ENCODE measurements at regions not wholly inside any gene's neighbourhood (a gene's known extent, or its start where the extent isn't known, plus 50 kb on each side); places are given as distances from the start of the nearest gene placed in this dataset.

DNA sequence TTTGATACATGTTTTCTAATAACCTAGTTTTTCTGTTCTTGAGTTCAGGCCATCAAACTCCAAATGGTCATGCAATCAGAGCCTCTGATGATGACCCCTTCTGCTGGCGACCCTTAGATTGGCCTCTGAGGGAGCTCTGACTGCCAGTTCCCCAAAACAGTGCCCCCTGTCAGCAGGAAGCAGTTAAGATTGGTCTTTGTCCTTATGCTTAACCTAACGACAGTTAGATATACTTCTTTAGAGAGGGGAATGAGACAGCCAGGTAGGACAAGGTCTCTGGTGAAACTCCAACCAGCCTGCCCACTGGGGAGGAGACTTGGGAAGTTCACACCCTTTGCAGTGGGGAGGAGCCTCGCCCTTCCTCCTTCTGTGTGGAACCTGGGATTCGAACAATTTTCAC is 390.4 kb upstream of the KIF2A start:
- DNase-seq (ENCODE audit: extremely low read depth in 1 of 11, low read depth in 9 of 11, low spot score in 4 of 11): no peak

DNA sequence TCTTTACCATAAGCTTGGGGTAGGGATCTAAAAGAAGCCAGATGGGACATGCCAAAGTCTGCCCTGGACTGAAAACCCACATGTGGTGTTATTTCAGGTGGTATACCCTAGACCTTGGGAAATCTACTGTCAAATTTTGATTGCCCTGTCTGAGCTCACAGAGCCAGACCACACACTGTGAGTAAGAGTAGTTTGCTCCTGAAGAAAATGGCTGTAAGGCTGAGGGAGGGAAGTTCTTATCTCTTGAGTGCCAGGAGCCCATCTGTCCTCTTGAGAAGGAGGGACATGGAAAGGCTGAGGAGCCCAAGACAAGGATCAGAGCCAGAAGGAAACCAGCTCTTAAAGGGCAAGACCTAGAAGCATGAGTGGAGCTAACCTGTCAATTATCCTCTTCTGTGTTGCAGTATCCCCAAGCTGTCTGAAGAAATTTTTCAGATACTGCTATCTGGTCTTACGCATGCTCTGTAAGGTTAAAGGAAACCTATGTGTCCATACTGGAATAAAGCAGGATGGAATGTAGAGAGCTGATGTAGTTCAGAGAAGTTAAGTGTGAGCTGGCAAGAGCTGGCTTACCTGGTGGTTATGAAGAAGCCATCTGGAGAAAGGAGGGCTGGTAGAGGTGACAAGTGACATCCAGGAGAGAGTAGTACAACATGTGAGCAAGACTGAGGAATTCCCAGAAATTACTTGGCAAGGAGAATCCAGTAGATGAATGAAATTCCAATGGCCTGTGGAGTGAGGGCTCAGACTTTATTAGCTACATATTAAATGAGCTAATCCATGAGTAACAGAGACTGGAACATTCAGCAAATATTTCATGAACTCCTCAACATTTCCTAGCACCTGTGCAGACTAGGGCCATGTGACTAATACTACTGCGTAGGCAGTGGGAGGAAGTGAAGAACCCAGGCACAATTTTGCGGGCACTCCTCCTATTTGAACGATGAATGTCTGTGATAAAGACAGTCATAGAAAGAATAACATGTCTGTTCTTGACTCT is 389.1 kb upstream of the KIF2A start:
- peak in 1 of 11 donors; percentile 1 for DNase-seq (ENCODE audit: extremely low read depth in 1 of 11, low read depth in 9 of 11, low spot score in 4 of 11)

DNA sequence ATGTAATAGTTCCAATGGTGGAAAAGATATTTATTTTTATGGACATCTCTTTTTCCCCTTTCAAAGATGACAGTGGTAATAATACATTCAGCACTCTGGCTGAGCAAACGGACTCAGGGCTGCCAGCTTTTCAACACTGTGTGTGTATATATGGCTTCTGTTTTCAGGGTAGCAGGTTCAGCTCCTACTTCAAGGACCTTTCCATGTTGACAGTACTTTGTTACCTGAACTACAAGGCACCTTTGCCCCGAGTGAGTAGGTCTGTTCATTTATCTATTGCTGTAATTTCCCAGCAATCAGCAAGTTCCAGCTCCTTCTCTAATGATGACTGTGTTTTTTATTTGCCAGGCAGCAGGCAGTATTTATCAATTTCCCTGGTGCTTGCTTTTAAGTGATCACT is 387.4 kb upstream of the KIF2A start:
- DNase-seq (ENCODE audit: extremely low read depth in 1 of 11, low read depth in 9 of 11, low spot score in 4 of 11): no peak

DNA sequence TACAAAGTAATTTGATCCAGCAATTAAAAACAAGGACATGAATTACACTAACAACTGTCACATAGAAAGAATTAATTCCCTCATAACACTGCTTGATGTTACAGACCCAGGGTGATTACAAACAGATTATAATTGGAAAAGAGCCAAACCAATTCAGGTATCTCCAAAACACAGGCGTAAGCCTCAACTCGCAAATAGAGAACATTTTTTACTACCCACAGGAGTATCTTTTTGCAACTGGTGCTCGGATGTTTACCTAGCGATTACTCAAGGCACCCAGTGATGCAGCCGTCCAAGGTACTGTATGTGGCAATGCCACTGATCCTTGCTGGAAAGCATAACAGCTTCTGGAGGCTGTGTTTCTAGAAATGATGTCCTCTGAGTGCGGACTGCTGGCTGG is 386.1 kb upstream of the KIF2A start:
- DNase-seq (ENCODE audit: extremely low read depth in 1 of 11, low read depth in 9 of 11, low spot score in 4 of 11): no peak

DNA sequence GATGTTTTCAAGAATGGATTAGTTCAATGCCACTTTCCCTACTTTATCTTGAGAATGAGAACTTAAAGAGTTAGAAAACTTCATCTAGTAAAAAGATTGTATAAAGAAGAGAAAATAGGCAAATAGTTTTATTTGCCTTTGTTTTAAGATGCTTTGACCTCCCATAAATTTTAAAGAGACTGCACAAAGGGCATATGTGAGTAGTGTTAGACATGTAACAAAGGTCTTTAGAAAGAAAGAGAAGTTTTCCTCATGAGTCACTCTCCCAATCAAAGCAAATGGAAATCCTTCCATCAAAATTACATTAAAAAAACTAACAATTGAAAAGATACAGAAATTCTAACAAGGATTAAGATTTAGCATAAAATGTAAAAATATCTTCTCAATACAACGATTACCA is 381.8 kb upstream of the KIF2A start:
- DNase-seq (ENCODE audit: extremely low read depth in 1 of 11, low read depth in 9 of 11, low spot score in 4 of 11): no peak

DNA sequence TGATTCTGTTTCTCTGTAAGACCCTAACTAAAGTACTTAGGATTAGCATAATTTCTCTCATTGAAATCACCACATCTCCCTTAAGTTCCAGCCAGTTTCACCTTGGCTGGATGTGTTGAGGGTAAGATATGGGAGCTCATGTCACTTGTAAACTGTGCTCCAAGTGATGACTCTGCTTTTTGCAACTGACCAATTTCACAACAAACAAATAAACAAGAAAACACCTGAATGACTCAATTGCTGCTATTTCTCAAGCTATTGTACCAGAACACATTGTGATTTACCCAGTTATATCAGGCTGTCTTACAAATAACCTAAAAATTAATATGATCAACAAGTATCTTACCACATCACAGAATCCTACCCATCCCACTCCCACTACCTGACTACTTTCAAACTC is 379.1 kb upstream of the KIF2A start:
- DNase-seq (ENCODE audit: extremely low read depth in 1 of 11, low read depth in 9 of 11, low spot score in 4 of 11): no peak

DNA sequence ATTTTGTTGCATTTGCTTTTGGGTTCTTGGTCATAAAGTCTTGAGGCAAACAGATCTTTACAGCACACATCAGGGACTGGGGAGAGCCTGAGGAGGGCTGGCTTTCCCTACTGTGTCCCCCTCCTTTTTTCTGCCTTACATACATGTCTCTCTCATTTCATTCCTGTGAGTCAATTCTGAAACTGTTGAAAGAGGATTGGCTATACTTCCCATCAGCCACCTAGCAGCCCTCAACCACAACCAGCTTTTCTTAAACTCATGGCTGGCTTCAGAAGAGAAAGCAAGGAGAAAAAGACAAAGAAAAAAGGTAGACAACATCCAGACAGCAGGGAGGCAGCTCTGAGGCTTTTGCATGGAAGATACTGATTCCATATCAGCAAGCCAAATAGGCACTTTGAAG is 374.8 kb upstream of the KIF2A start:
- no peak for DNase-seq (ENCODE audit: extremely low read depth in 1 of 11, low read depth in 9 of 11, low spot score in 4 of 11)

DNA sequence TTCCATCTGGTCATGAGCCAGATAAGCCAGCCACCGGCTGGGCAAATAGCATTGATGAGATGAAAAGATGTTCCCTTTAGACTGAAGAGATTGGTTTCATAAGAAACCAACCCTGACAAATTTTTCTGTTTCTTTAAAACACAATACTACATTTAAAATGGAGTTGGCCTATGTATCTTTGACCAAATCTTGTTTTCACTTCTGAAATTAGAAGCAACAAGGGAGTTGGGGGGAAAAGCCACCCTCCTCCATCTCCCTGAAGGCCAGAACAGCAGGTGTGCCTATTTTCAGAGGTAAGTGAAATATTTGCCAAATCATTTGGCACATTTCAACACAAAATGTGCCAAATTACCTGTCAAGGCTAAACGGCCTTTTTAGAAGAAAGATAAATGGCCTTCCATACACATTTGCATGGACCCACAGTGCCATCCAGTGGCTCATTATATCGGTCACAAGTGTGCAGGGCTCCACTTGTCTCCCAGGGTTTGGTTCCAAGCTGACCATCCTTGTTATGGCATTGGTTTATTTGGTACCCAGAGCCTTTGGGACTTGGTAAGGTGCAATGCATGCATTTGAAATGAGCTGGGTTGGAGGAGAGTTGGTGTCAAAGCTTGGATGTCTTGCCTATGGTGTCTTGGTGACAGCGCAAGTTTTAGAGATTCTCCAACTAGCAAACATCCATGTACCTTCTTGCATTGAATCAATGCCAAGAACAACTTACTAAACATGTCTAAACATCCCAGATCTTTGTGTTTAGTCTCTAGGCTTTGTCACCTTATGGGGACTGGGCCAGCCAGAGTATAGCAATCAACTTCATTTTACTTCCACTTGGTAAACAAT is 372.0 kb upstream of the KIF2A start:
- DNase-seq (ENCODE audit: extremely low read depth in 1 of 11, low read depth in 9 of 11, low spot score in 4 of 11): peak; percentile 27 to 59 (median 41)

DNA sequence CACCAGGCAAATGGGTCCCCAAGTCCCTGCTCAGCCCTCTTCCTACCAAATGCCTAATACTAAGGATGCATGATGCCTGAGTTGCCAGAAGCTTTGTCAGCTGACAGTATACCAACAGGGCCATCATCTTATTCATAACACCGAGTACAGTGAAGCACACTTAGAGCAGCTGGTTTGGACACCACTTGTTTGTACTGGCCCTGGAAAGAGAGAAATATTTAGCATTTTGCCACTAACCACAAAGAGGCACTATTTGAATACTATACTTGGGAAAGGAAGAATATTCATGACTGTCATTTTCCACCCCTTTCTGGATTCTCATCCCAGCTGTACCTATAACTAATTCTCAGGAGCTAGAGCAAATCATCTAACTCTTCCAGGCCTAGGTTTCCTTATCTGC is 364.4 kb upstream of the KIF2A start:
- DNase-seq (ENCODE audit: extremely low read depth in 1 of 11, low read depth in 9 of 11, low spot score in 4 of 11): no peak

DNA sequence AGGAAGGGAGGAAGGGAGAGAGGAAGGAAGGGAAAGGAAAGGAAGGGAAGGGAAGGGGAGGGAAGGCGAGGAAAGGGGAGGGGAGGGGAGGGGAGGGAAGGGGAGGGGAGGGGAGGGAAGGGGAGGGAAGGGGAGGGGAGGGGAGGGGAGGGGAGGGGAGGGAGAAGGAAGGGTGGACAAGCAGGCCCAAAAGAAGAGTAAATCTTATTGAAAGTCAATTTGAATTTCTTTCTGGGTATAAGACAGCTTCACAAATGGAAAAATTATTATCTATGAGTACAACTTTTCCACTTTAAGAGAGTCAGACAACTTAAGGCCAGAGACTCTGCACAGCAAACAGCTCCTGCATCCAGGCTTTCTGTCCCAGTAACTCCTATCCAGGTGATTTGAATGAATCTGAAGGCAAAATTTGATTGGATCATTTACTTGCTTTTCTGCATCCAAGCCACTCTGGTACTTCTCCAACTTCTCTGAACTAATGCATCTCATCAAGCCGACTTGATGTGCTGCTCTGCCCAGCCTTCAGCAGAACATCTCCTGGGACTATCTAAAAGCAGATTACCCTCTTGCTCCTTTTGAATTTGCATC is 363.4 kb upstream of the KIF2A start:
- DNase-seq (ENCODE audit: extremely low read depth in 1 of 11, low read depth in 9 of 11, low spot score in 4 of 11): no peak

DNA sequence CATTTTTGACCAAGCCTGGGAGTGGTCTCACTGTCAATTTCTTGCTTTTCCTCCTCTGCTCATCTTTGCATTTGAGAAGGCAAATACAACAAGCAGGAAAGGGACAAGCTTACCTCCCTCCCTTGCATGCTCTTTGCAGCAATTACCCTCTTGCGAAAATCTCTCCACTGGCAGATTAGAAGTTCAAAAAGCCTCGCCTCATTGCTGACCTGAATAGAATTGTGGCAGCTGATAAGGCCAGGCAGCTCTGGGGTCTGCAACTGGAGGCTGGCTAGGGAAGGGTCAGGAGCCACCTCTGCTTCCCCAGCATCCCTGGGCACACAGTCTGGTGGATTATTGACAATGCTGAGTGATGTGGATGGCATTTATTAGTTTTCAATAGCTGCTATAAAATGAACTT is 362.3 kb upstream of the KIF2A start:
- DNase-seq (ENCODE audit: extremely low read depth in 1 of 11, low read depth in 9 of 11, low spot score in 4 of 11): no peak

DNA sequence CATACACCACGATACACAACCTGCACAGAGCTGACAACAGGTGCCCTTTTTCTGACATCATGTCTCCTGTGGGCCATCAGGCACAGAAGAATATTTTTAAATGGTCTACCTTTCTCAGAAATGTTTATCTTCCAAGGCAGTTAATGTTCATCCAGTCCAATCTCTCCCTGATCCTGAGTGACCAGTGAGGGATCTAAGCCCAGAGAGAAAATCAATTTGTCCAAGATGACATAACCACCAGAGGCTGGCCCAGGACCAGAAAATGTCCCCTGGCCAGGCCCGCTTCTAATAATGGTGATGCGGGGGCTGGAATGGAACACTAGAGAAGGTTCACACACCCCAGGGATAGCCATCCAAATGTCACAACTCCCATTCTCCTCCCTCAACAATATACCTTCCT is 357.9 kb upstream of the KIF2A start:
- no peak for DNase-seq (ENCODE audit: extremely low read depth in 1 of 11, low read depth in 9 of 11, low spot score in 4 of 11)

DNA sequence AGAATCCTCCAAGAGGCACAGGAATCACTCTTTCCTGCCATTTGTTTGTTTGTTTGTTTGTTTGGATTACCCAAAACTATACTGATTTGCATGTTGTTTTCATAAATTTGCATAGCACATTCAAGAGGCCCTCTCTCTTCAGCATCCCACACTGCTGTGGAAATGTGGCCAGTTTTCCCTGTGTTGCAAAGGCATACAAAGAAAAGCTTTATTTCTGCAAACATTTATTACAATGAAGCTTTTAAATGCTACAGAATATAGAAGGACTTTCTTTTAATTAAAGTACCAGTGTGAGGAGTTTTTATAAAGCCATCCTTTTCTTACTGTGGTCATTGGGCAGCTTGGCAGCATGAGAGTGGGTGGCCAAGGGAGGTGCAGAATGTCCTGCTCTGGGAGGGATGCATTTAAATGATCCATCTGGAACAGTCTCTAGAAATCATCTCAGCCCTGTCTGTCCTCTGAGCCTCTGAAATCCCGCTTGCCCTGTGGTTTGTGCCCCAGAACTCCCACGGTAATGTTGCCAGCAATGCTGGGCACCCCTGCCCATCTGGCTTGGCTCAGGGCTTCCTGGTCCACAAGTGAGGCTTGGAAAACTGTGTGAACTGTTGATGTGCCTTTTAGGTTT is 356.8 kb upstream of the KIF2A start:
- no peak for DNase-seq (ENCODE audit: extremely low read depth in 1 of 11, low read depth in 9 of 11, low spot score in 4 of 11)

DNA sequence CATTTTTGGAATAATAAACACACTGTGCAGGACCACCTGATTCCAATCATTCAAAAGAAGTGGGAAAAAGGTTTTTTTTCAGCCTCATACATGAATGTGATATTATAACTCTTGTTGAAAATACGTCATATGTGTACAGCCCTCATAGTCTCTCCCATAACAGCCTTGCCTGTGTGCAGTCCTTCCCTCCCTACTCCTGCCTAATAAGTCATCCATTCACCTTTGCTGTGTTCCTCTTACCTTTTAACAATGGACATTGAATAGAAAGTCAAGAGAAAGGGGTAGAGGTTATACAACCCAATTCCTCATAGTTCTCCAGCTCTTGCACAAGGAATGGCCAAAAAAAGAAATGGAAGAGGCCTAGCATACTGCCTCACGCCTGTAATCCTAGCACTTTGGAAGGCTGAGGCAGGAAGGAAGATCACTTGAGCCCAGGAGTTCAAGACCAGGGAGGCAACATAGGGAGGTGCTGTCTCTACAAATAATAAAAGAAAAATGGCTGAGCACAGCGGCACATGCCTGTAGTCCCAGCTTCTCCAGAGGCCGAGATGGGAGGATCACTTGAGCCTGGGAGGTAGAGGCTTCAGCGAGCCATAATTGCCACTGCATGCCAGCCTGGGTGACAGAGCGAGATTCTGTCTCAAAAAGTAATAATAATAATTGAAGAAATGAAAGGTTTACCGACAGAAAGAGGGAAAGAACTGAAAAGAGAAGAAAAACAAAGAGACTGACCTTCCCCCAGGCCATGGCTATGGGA is 356.1 kb upstream of the KIF2A start:
- peak in 1 of 11 donors; percentile 2 for DNase-seq (ENCODE audit: extremely low read depth in 1 of 11, low read depth in 9 of 11, low spot score in 4 of 11)

DNA sequence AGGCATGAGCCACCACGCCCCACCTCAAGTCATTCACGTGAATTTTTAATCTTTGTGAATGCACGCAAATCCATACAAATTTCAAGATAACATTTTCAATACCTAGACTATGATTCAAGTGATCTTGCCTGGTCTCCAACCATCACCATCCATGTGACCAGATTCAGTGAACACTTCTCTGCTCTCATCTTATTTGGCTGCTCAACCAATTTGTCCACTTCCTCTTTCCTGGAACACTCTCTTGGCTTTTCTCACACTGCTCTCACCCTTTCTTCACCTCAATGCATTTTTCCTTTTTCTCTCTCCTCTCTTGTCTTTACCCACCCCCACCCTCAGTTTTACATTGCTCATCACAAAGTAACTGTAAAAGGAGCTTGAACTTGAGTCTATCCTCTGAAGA is 354.7 kb upstream of the KIF2A start:
- no peak for DNase-seq (ENCODE audit: extremely low read depth in 1 of 11, low read depth in 9 of 11, low spot score in 4 of 11)

DNA sequence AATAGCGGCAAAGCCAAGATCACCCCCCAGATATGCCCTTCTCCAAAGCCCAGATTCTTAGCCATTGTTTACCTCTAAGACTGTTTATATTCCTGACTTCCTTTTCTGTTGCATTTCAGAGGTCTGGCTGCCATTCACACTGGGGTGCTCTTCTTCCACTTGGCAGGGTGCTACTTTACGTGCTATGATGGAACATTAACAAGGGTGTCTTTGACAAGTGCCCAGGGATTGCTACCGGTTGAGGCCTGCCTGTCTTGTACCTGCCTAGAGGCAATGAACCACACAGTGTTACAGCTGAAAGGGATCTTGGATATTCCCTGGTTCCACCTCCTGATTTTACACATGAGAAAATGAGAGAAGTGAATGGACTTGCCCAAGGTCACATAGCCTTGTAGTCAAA is 352.1 kb upstream of the KIF2A start:
- no peak for DNase-seq (ENCODE audit: extremely low read depth in 1 of 11, low read depth in 9 of 11, low spot score in 4 of 11)

DNA sequence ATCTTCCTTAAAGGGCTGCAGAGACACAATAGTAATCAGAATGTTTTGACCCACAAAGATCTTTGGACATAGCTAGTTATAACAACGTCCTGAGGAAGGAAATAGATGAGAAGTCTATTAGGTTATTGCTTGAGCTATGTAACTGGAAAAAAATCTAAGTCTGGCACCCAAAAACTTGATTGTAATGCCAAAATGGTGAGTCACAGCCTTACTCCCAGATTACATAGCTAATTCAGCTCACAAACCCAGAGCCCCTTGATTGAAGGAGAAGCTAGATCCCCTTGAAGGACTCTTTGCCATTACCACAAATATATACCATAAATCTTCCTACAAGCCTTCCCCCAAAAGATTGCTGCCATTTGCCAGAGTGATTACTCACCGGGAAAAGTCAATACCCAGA is 341.8 kb upstream of the KIF2A start:
- DNase-seq (ENCODE audit: extremely low read depth in 1 of 11, low read depth in 9 of 11, low spot score in 4 of 11): no peak

DNA sequence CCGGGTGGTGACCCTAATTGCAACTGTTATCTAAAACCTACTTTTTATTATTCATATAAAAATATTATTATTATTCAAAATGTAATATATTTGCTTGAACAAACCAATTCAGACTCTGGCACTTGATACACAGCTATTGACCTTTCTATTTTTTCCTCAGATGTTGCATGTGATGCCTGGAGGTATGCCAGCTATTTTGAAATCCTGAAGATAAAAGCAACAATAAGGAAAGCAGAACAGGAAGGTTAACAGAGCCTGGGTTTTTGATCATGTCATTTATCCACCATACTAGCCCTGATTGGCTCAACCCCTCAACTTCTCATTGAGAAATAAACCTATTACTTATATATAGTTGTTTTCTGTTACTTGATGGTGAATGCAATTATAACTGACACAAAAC is 340.9 kb upstream of the KIF2A start:
- DNase-seq (ENCODE audit: extremely low read depth in 1 of 11, low read depth in 9 of 11, low spot score in 4 of 11): no peak

DNA sequence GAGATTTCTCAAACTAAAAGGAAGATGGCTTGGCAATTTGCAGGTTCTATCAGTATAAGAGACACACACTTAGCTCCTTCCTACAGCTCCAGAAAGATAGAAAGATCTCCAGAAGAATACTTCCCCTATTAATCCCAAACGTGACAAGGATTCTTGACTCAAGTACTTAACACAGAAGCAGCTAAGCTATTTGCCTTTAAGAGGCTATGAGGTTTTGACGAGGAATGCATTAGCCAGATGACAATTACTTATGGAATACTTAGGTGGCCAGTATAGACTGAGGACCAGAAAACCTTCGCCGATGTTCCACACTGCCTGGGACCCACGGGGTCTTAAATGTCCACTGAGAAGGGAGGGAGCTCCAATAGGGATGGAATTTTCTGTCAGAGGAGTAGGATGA is 340.5 kb upstream of the KIF2A start:
- DNase-seq (ENCODE audit: extremely low read depth in 1 of 11, low read depth in 9 of 11, low spot score in 4 of 11): no peak

All from renal cortex interstitium (tissue), 11 donors.